ENCODE measurements at regions not wholly inside any gene's neighbourhood (a gene's known extent, or its start where the extent isn't known, plus 50 kb on each side); places are given as distances from the start of the nearest gene placed in this dataset.

GRCh38 chr5:143929486-143929885, 117.5 kb downstream of the HMHB1 start:
- no peak overlapping the region for H3K4me3 ChIP-seq (ENCODE audit: low read length)
- peaks cover 9% of the 10 kb centered on the region for H3K9me3 ChIP-seq (ENCODE audit: control insufficient read depth, low read length)
- no peaks in the 10 kb centered on the region for H3K27me3 ChIP-seq (replicated peaks; ENCODE audit: control insufficient read depth, insufficient read depth, low read length)
- no peak overlapping the region for H3K9ac ChIP-seq (ENCODE audit: low read length)
- peaks cover 20% of the 10 kb centered on the region for H3K4me1 ChIP-seq (ENCODE audit: control insufficient read depth, insufficient read depth, low read length)
- no peak for DNase-seq (ENCODE audit: low read depth)
- H3K36me3 ChIP-seq (ENCODE audit: control insufficient read depth, insufficient read depth, low read length, severe bottlenecking), result no peaks in the 10 kb centered on the region

GRCh38 chr5:143930561-143930960, 118.6 kb downstream of the HMHB1 start:
- Histone ChIP-seq H3K4me3 (ENCODE audit: low read length) (no peak overlapping the region), H3K9me3 (ENCODE audit: control insufficient read depth, low read length) (peaks cover 20% of the 10 kb centered on the region), H3K27me3 (replicated peaks; ENCODE audit: control insufficient read depth, insufficient read depth, low read length) (no peaks in the 10 kb centered on the region), H3K9ac (ENCODE audit: low read length) (no peak overlapping the region), H3K4me1 (ENCODE audit: control insufficient read depth, insufficient read depth, low read length) (peaks cover 18% of the 10 kb centered on the region), H3K36me3 (ENCODE audit: control insufficient read depth, insufficient read depth, low read length, severe bottlenecking) (no peaks in the 10 kb centered on the region)
- no peak for DNase-seq (ENCODE audit: low read depth)

- Histone ChIP-seq H3K36me3 (ENCODE audit: control insufficient read depth, insufficient read depth, low read length, severe bottlenecking) (no peaks in the 10 kb centered on the region), H3K4me1 (ENCODE audit: control insufficient read depth, insufficient read depth, low read length) (peaks cover 18% of the 10 kb centered on the region)
- no peak for DNase-seq (ENCODE audit: low read depth)
Measured at GRCh38 chr5:143931476-143931875, 119.5 kb downstream of the HMHB1 start.

GRCh38 chr5:143931986-143932385, 120.0 kb downstream of the HMHB1 start:
- H3K4me3 ChIP-seq (ENCODE audit: low read length), result no peak overlapping the region
- H3K36me3 ChIP-seq (ENCODE audit: control insufficient read depth, insufficient read depth, low read length, severe bottlenecking), result no peaks in the 10 kb centered on the region
- peaks cover 22% of the 10 kb centered on the region for H3K9me3 ChIP-seq (ENCODE audit: control insufficient read depth, low read length)
- H3K27me3 ChIP-seq (replicated peaks; ENCODE audit: control insufficient read depth, insufficient read depth, low read length), result no peaks in the 10 kb centered on the region
- DNase-seq (ENCODE audit: low read depth), result no peak
- peaks cover 18% of the 10 kb centered on the region for H3K4me1 ChIP-seq (ENCODE audit: control insufficient read depth, insufficient read depth, low read length)
- no peak overlapping the region for H3K9ac ChIP-seq (ENCODE audit: low read length)

More at GRCh38 chr5:143931476-143931875, 119.5 kb downstream of the HMHB1 start:
- no peak overlapping the region for H3K4me3 ChIP-seq (ENCODE audit: low read length)
- H3K9me3 ChIP-seq (ENCODE audit: control insufficient read depth, low read length), result peaks cover 22% of the 10 kb centered on the region
- no peaks in the 10 kb centered on the region for H3K27me3 ChIP-seq (replicated peaks; ENCODE audit: control insufficient read depth, insufficient read depth, low read length)
- no peak overlapping the region for H3K9ac ChIP-seq (ENCODE audit: low read length)

- Histone ChIP-seq H3K4me3 (ENCODE audit: low read length) (no peak overlapping the region), H3K27me3 (replicated peaks; ENCODE audit: control insufficient read depth, insufficient read depth, low read length) (no peaks in the 10 kb centered on the region), H3K36me3 (ENCODE audit: control insufficient read depth, insufficient read depth, low read length, severe bottlenecking) (no peaks in the 10 kb centered on the region), H3K9ac (ENCODE audit: low read length) (no peak overlapping the region), H3K4me1 (ENCODE audit: control insufficient read depth, insufficient read depth, low read length) (peaks cover 18% of the 10 kb centered on the region), H3K9me3 (ENCODE audit: control insufficient read depth, low read length) (peaks cover 22% of the 10 kb centered on the region)
- DNase-seq (ENCODE audit: low read depth), result no peak
Measured at GRCh38 chr5:143932584-143932983, 120.6 kb downstream of the HMHB1 start.

- no peaks in the 10 kb centered on the region for H3K36me3 ChIP-seq (ENCODE audit: control insufficient read depth, insufficient read depth, low read length, severe bottlenecking)
- peaks cover 18% of the 10 kb centered on the region for H3K4me1 ChIP-seq (ENCODE audit: control insufficient read depth, insufficient read depth, low read length)
- no peak overlapping the region for H3K9ac ChIP-seq (ENCODE audit: low read length)
- no peak for DNase-seq (ENCODE audit: low read depth)
- H3K9me3 ChIP-seq (ENCODE audit: control insufficient read depth, low read length), result peaks cover 22% of the 10 kb centered on the region
- no peak overlapping the region for H3K4me3 ChIP-seq (ENCODE audit: low read length)
- no peaks in the 10 kb centered on the region for H3K27me3 ChIP-seq (replicated peaks; ENCODE audit: control insufficient read depth, insufficient read depth, low read length)
Measured at GRCh38 chr5:143933451-143933850, 121.5 kb downstream of the HMHB1 start.

GRCh38 chr5:143934821-143935220, 122.9 kb downstream of the HMHB1 start:
- Histone ChIP-seq H3K27me3 (replicated peaks; ENCODE audit: control insufficient read depth, insufficient read depth, low read length) (no peaks in the 10 kb centered on the region), H3K9ac (ENCODE audit: low read length) (no peak overlapping the region), H3K36me3 (ENCODE audit: control insufficient read depth, insufficient read depth, low read length, severe bottlenecking) (no peaks in the 10 kb centered on the region), H3K9me3 (ENCODE audit: control insufficient read depth, low read length) (peaks cover 24% of the 10 kb centered on the region), H3K4me3 (ENCODE audit: low read length) (no peak overlapping the region), H3K4me1 (ENCODE audit: control insufficient read depth, insufficient read depth, low read length) (peaks cover 12% of the 10 kb centered on the region)
- no peak for DNase-seq (ENCODE audit: low read depth)

GRCh38 chr5:143938230-143938629, 126.3 kb downstream of the HMHB1 start:
- H3K9ac ChIP-seq (ENCODE audit: low read length), result no peak overlapping the region
- H3K27me3 ChIP-seq (replicated peaks; ENCODE audit: control insufficient read depth, insufficient read depth, low read length), result no peaks in the 10 kb centered on the region
- H3K36me3 ChIP-seq (ENCODE audit: control insufficient read depth, insufficient read depth, low read length, severe bottlenecking), result no peaks in the 10 kb centered on the region
- DNase-seq (ENCODE audit: low read depth), result peak; percentile 45
- H3K9me3 ChIP-seq (ENCODE audit: control insufficient read depth, low read length), result peaks cover 29% of the 10 kb centered on the region
- H3K4me3 ChIP-seq (ENCODE audit: low read length), result no peak overlapping the region
- no peaks in the 10 kb centered on the region for H3K4me1 ChIP-seq (ENCODE audit: control insufficient read depth, insufficient read depth, low read length)

GRCh38 chr5:143946837-143947236, 134.9 kb downstream of the HMHB1 start:
- Histone ChIP-seq H3K9ac (ENCODE audit: low read length) (no peak overlapping the region), H3K9me3 (ENCODE audit: control insufficient read depth, low read length) (peaks cover 13% of the 10 kb centered on the region)
- peak; percentile 28 for DNase-seq (ENCODE audit: low read depth)

GRCh38 chr5:143947313-143947712, 135.4 kb downstream of the HMHB1 start:
- Histone ChIP-seq H3K4me3 (ENCODE audit: low read length) (no peak overlapping the region), H3K9me3 (ENCODE audit: control insufficient read depth, low read length) (peaks cover 12% of the 10 kb centered on the region), H3K9ac (ENCODE audit: low read length) (no peak overlapping the region), H3K36me3 (ENCODE audit: control insufficient read depth, insufficient read depth, low read length, severe bottlenecking) (no peaks in the 10 kb centered on the region), H3K4me1 (ENCODE audit: control insufficient read depth, insufficient read depth, low read length) (no peaks in the 10 kb centered on the region), H3K27me3 (replicated peaks; ENCODE audit: control insufficient read depth, insufficient read depth, low read length) (no peaks in the 10 kb centered on the region)
- DNase-seq (ENCODE audit: low read depth), result no peak

More at GRCh38 chr5:143946837-143947236, 134.9 kb downstream of the HMHB1 start:
- H3K36me3 ChIP-seq (ENCODE audit: control insufficient read depth, insufficient read depth, low read length, severe bottlenecking), result no peaks in the 10 kb centered on the region
- H3K27me3 ChIP-seq (replicated peaks; ENCODE audit: control insufficient read depth, insufficient read depth, low read length), result no peaks in the 10 kb centered on the region
- H3K4me1 ChIP-seq (ENCODE audit: control insufficient read depth, insufficient read depth, low read length), result no peaks in the 10 kb centered on the region
- no peak overlapping the region for H3K4me3 ChIP-seq (ENCODE audit: low read length)

GRCh38 chr5:143952809-143953208, 140.8 kb downstream of the HMHB1 start:
- Histone ChIP-seq H3K4me1 (ENCODE audit: control insufficient read depth, insufficient read depth, low read length) (peaks cover 10% of the 10 kb centered on the region), H3K4me3 (ENCODE audit: low read length) (no peak overlapping the region)
- DNase-seq (ENCODE audit: low read depth), result no peak

GRCh38 chr5:143953851-143954250, 141.9 kb downstream of the HMHB1 start:
- H3K27me3 ChIP-seq (replicated peaks; ENCODE audit: control insufficient read depth, insufficient read depth, low read length), result no peaks in the 10 kb centered on the region
- peaks cover 10% of the 10 kb centered on the region for H3K4me1 ChIP-seq (ENCODE audit: control insufficient read depth, insufficient read depth, low read length)
- no peaks in the 10 kb centered on the region for H3K36me3 ChIP-seq (ENCODE audit: control insufficient read depth, insufficient read depth, low read length, severe bottlenecking)
- H3K4me3 ChIP-seq (ENCODE audit: low read length), result no peak overlapping the region
- DNase-seq (ENCODE audit: low read depth), result no peak
- H3K9ac ChIP-seq (ENCODE audit: low read length), result no peak overlapping the region
- no peaks in the 10 kb centered on the region for H3K9me3 ChIP-seq (ENCODE audit: control insufficient read depth, low read length)

More at GRCh38 chr5:143952809-143953208, 140.8 kb downstream of the HMHB1 start:
- Histone ChIP-seq H3K27me3 (replicated peaks; ENCODE audit: control insufficient read depth, insufficient read depth, low read length) (no peaks in the 10 kb centered on the region), H3K9ac (ENCODE audit: low read length) (no peak overlapping the region), H3K36me3 (ENCODE audit: control insufficient read depth, insufficient read depth, low read length, severe bottlenecking) (no peaks in the 10 kb centered on the region), H3K9me3 (ENCODE audit: control insufficient read depth, low read length) (no peaks in the 10 kb centered on the region)
